Stimulated activated CD4-positive, alpha-beta T cell treated with anti-CD3 and anti-CD28 coated beads, Interleukin-12 subunit alpha, Interleukin-12 subunit beta, amount 100 ng/mL, for 48 hours (primary cell): ENCODE measurements at regions not wholly inside any gene's neighbourhood (a gene's known extent, or its start where the extent isn't known, plus 50 kb on each side); places are given as distances from the start of the nearest gene placed in this dataset.
"Not testable (repeated sequence)": the region's sequence is repeated elsewhere in the genome, so short reads cannot be mapped to it uniquely, and the experiment has no call there.

Experiments used
- DNase-seq, 3 donors: peaks; one replicate each; pipeline ENCODE4 v3.0.0-alpha.2; 2020; ENCODE audit warnings: low read depth in 2 of 3, low spot score in 1 of 3

- DNase-seq = no peak
Measured at GRCh38 chr4:130053723-130054122, 957.8 kb downstream of the C4orf33 start.

GRCh38 chr4:130054908-130055307, 959.0 kb downstream of the C4orf33 start:
- no peak for DNase-seq

- DNase-seq = no peak
Measured at GRCh38 chr4:130056286-130056685, 960.3 kb downstream of the C4orf33 start.

- DNase-seq = no peak
Measured at GRCh38 chr4:130064471-130064870, 968.5 kb downstream of the C4orf33 start.

- no peak for DNase-seq
Measured at GRCh38 chr4:130067419-130067818, 971.5 kb downstream of the C4orf33 start.

- DNase-seq = no peak
Measured at GRCh38 chr4:130068072-130068471, 972.1 kb downstream of the C4orf33 start.

- no peak for DNase-seq
Measured at GRCh38 chr4:130071746-130072145, 975.8 kb downstream of the C4orf33 start.

GRCh38 chr4:130073145-130073790, 977.3 kb downstream of the C4orf33 start:
- no peak for DNase-seq

- no peak for DNase-seq
Measured at GRCh38 chr4:130074096-130074495, 978.1 kb downstream of the C4orf33 start.

GRCh38 chr4:130077275-130077674, 981.3 kb downstream of the C4orf33 start:
- no peak for DNase-seq

GRCh38 chr4:130079027-130079426, 983.1 kb downstream of the C4orf33 start:
- DNase-seq = not testable (repeated sequence)

- no peak for DNase-seq
Measured at GRCh38 chr4:130080872-130081451, 985.0 kb downstream of the C4orf33 start.

- no peak for DNase-seq
Measured at GRCh38 chr4:130090427-130090826, 994.5 kb downstream of the C4orf33 start.

- no peak for DNase-seq
Measured at GRCh38 chr4:130092187-130093015, 996.4 kb downstream of the C4orf33 start.

GRCh38 chr4:130099105-130099504, 1003.2 kb downstream of the C4orf33 start:
- DNase-seq = no peak

GRCh38 chr4:130110189-130110588, 1014.2 kb downstream of the C4orf33 start:
- DNase-seq = no peak

- no peak for DNase-seq
Measured at GRCh38 chr4:130110770-130111169, 1014.8 kb downstream of the C4orf33 start.

- DNase-seq = no peak
Measured at GRCh38 chr4:130124066-130124465, 1028.1 kb downstream of the C4orf33 start.

GRCh38 chr4:130125467-130125866, 1029.5 kb downstream of the C4orf33 start:
- no peak for DNase-seq

- no peak for DNase-seq
Measured at GRCh38 chr4:130127297-130127696, 1031.3 kb downstream of the C4orf33 start.

GRCh38 chr4:130131536-130131935, 1035.6 kb downstream of the C4orf33 start:
- no peak for DNase-seq

- DNase-seq = no peak
Measured at GRCh38 chr4:130141651-130142050, 1045.7 kb downstream of the C4orf33 start.
